Kidney epithelial cell (primary cell): ENCODE measurements at regions not wholly inside any gene's neighbourhood (a gene's known extent, or its start where the extent isn't known, plus 50 kb on each side); places are given as distances from the start of the nearest gene placed in this dataset.
A peak's percentile ranks its signal among the peaks of the same experiment; 100 is the strongest.

ENCODE experiments used
- DNase-seq: peaks from one replicate; pipeline ENCODE4 v3.0.0-alpha.2; 2010; ENCODE audit warnings: low read depth
- H3K27me3 ChIP-seq: 2 replicates; pipeline ENCODE4 v1.6.0; 2011; ENCODE audit warnings: low read length; ENCODE audit not compliant: control insufficient read depth, insufficient read depth
- H3K36me3 ChIP-seq: 2 replicates; pipeline ENCODE4 v1.5.1; 2011; ENCODE audit warnings: low read length; ENCODE audit not compliant: control insufficient read depth, insufficient read depth
- H3K4me3 ChIP-seq: 2 replicates; pipeline ENCODE4 v1.5.1; 2011; ENCODE audit warnings: low read depth, mild to moderate bottlenecking, control low read depth, low read length
- CTCF ChIP-seq: IDR thresholded peaks from 2 replicates; pipeline ENCODE4 v1.5.1; 2011; ENCODE audit warnings: mild to moderate bottlenecking, moderate library complexity, low read length, control low read depth, inconsistent platforms; ENCODE audit not compliant: insufficient read depth, poor library complexity, severe bottlenecking

DNA sequence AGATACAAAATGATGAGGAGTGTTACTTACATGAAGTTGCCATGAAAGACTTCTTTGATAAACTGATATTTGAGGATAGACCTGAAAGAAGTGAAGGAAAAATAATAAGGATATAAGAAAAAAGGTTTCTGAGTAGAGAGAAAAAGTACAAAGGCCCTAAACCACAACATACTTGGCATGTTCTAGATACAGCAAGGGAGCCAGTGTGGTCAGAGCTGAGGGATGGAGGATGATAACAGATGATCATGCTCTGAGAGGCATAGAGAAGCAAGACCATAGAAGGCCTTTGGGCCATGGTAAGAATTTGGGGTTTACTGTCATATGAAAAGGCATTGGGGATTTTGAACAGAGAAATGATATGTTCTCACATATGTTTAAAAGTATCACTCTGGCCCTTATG is 424.1 kb upstream of the CHST9 start:
- no peaks in the 10 kb centered on the region for H3K36me3 ChIP-seq
- no peak for TF ChIP-seq CTCF
- H3K4me3 ChIP-seq, result no peak overlapping the region
- no peaks in the 10 kb centered on the region for H3K27me3 ChIP-seq
- no peak for DNase-seq

- Histone ChIP-seq H3K4me3 (no peak overlapping the region), H3K36me3 (no peaks in the 10 kb centered on the region), H3K27me3 (no peaks in the 10 kb centered on the region)
- TF ChIP-seq CTCF, result peak; percentile 38
- no peak for DNase-seq
Measured at GRCh38 chr18:27608742-27609141, 423.6 kb upstream of the CHST9 start.

- Histone ChIP-seq H3K27me3 (no peaks in the 10 kb centered on the region), H3K4me3 (no peak overlapping the region), H3K36me3 (no peaks in the 10 kb centered on the region)
- no peak for DNase-seq
- no peak for TF ChIP-seq CTCF
Measured at GRCh38 chr18:27608174-27608573, 423.1 kb upstream of the CHST9 start.

DNA sequence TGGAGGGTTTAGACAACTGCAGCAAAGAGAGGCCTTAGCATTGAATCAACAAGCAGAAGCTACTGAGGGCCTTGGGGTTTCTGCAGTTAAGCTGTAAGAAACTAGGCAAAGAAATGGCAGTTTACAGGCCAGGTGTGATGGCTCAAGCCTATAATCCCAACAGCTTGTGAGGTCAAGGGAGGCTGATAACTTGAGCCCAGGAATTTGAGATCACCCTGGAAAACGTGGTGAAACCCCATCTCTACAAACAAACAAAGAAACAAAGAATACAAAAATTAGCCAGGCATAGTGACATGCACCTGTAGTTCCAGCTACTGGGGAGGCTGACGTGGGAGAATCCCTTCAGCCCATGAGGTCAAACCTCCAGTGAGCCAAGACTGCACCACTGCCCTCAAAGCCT is 421.6 kb upstream of the CHST9 start:
- Histone ChIP-seq H3K36me3 (no peaks in the 10 kb centered on the region), H3K27me3 (no peaks in the 10 kb centered on the region), H3K4me3 (no peak overlapping the region)
- TF ChIP-seq CTCF, result no peak
- no peak for DNase-seq

DNA sequence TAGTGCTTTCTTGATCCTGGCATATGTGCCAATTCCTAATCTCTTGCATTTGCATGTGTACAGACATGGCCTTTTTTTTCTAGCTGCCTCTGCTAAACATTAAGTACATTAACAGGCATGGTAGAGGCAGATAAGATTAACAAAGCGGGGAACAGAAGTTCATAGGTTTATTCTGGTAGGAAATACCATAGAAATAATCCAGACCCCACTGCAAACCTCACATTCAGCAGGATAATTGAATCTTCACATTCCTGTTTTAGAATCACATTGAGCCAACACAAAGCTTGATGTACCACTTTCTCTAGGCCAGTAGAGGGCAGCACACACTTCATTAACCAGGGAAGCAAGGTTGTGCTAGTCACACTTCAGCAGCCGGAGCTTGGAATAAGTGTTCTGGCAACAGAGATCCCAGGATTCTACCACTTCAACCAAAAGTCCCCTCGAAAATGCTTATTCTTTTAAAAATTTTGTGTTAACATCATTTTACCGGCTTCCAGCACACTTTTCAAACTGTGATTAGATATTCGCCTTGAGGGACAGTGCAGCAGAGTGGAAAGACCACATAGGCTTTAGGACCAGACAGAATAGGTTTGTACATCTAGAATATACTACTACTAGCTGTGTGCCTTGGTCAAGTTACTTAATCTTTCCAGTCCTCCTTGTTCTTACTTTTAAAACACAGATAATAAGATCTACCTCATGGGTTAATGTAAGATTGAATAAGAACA is 420.2 kb upstream of the CHST9 start:
- peak; percentile 50 for DNase-seq
- no peak overlapping the region for H3K4me3 ChIP-seq
- no peaks in the 10 kb centered on the region for H3K36me3 ChIP-seq
- TF ChIP-seq CTCF, result peak; percentile 73
- H3K27me3 ChIP-seq, result no peaks in the 10 kb centered on the region

DNA sequence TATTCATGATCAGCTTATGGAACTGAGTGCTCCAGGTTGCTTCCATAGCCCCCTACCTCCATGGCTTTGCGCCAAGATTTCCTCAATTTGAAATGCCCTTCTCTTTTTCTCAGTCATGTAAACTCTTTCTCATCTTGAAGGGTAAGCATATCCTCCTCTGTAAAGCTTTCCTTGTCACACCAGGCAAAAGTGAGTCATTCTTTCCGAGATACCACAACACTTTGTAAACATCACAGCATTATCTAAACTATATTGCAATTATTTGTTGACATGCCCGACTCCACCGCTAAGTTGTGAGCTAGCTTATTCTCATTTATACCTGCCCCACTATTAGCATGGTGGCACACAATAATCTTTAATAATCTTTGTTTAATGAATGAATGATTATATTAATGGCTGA is 419.5 kb upstream of the CHST9 start:
- Histone ChIP-seq H3K27me3 (no peaks in the 10 kb centered on the region), H3K4me3 (no peak overlapping the region), H3K36me3 (no peaks in the 10 kb centered on the region)
- TF ChIP-seq CTCF, result no peak
- peak; percentile 9 for DNase-seq
